SK-N-SH (cell line): ENCODE measurements at regions not wholly inside any gene's neighbourhood (a gene's known extent, or its start where the extent isn't known, plus 50 kb on each side); places are given as distances from the start of the nearest gene placed in this dataset.

Experiments
- CTCF ChIA-PET: fragments of 300-600, 350-600 bp; formaldehyde crosslinking; extraction: SDS; loops from one replicate; lab custom pipeline; 2021; lab: Yijun Ruan, JAX
- POLR2A ChIA-PET: fragments of 350-600 bp; sonication (Branson Sonifier 250); formaldehyde crosslinking; extraction: SDS; loops from one replicate; lab custom pipeline; 2020; ENCODE audit warnings: antibody characterized with exemption, inconsistent platforms; lab: Yijun Ruan, JAX
- DNase-seq: peaks from one replicate; pipeline ENCODE4 v3.0.0; 2012
- H2AFZ ChIP-seq: fragments of 200-600 bp; sonication (generic); 2 replicates; pipeline ENCODE4 v1.8.1; 2016; ENCODE audit warnings: antibody characterized with exemption, mild to moderate bottlenecking, low read depth
- H3F3A ChIP-seq: fragments of 200-600 bp; sonication (generic); replicated peaks from 2 replicates; pipeline ENCODE3; 2016; ENCODE audit warnings: antibody characterized with exemption, mild to moderate bottlenecking; ENCODE audit not compliant: insufficient read depth
- H3K27ac ChIP-seq, 2 experiments: fragments of 200-500 bp in 1 of 2; fragments of 200-600 bp in 1 of 2; sonication (Bioruptor generic) in 1 of 2; sonication (generic), shearing (Covaris generic) in 1 of 2; 2 replicates each; pipeline versions ENCODE4 v1.5.1 to v1.6.1; 2014 to 2016; ENCODE audit warnings: low read depth in 2 of 2, inconsistent platforms in 1 of 2, low read length in 1 of 2, mild to moderate bottlenecking in 1 of 2, mixed read lengths in 1 of 2
- H3K27me3 ChIP-seq: fragments of 200-600 bp; sonication (generic), shearing (Covaris generic); 2 replicates; pipeline ENCODE4 v1.6.1; 2016; ENCODE audit warnings: mixed run types; ENCODE audit not compliant: insufficient read depth
- H3K36me3 ChIP-seq, 2 experiments: fragments of 200-500 bp in 1 of 2; fragments of 200-600 bp in 1 of 2; sonication (Bioruptor generic) in 1 of 2; sonication (generic) in 1 of 2; replicated peaks in 1 of 2; 2 replicates each; pipeline versions ENCODE3 to v1.5.1; 2014 to 2016; ENCODE audit warnings: low read length in 1 of 2, mild to moderate bottlenecking in 1 of 2; ENCODE audit not compliant: insufficient read depth in 2 of 2, control insufficient read depth in 1 of 2
- H3K4me1 ChIP-seq, 2 experiments: fragments of 200-500 bp in 1 of 2; fragments of 200-600 bp in 1 of 2; sonication (Bioruptor generic) in 1 of 2; sonication (generic), shearing (Covaris generic) in 1 of 2; 2 replicates each; pipeline versions ENCODE4 v1.5.1 to v1.6.1; 2014 to 2016; ENCODE audit warnings: low read depth in 1 of 2, low read length in 1 of 2, mixed run types in 1 of 2; ENCODE audit not compliant: insufficient read depth in 2 of 2, control insufficient read depth in 1 of 2
- H3K4me2 ChIP-seq: fragments of 200-600 bp; sonication (generic), shearing (Covaris generic); 2 replicates; pipeline ENCODE4 v1.6.1; 2017; ENCODE audit warnings: mixed run types
- H3K4me3 ChIP-seq, 2 experiments: fragments of 200-500 bp in 1 of 2; fragments of 200-600 bp in 1 of 2; sonication (Bioruptor generic) in 1 of 2; sonication (generic), shearing (Covaris generic) in 1 of 2; 2 replicates each; pipeline versions ENCODE4 v1.5.1 to v1.8.1; 2014 to 2016; ENCODE audit warnings: low read depth in 2 of 2, inconsistent platforms in 1 of 2, low read length in 1 of 2, mild to moderate bottlenecking in 1 of 2, mixed read lengths in 1 of 2, moderate library complexity in 1 of 2
- H3K79me2 ChIP-seq: fragments of 200-600 bp; sonication (generic); 2 replicates; pipeline ENCODE4 v1.8.1; 2017; ENCODE audit warnings: mild to moderate bottlenecking; ENCODE audit not compliant: insufficient read depth
- H3K9ac ChIP-seq: fragments of 200-600 bp; sonication (generic); 2 replicates; pipeline ENCODE4 v1.6.1; 2017; ENCODE audit warnings: mixed run types
- H3K9me2 ChIP-seq: fragments of 200-600 bp; sonication (generic); 2 replicates; pipeline ENCODE4 v1.6.1; 2017; ENCODE audit warnings: mixed run types
- H3K9me3 ChIP-seq: fragments of 200-600 bp; sonication (generic); 2 replicates; pipeline ENCODE4 v1.6.1; 2017; ENCODE audit warnings: mixed run types, mild to moderate bottlenecking, moderate library complexity
- H4K20me1 ChIP-seq: fragments of 200-600 bp; sonication (generic); 2 replicates; pipeline ENCODE4 v1.6.1; 2017; ENCODE audit warnings: mild to moderate bottlenecking, mixed run types; ENCODE audit not compliant: insufficient read depth
- ELF1 ChIP-seq: IDR thresholded peaks from 2 replicates; pipeline ENCODE4 v1.4.0; 2012
- FOSL2 ChIP-seq: IDR thresholded peaks from 2 replicates; pipeline ENCODE4 v1.4.0; 2012; ENCODE audit warnings: low read depth, mild to moderate bottlenecking, moderate library complexity, borderline replicate concordance
- GABPA ChIP-seq: IDR thresholded peaks from 2 replicates; pipeline ENCODE4 v1.4.0; 2012; ENCODE audit warnings: low read depth, mild to moderate bottlenecking
- NFIC ChIP-seq: IDR thresholded peaks from 2 replicates; pipeline ENCODE4 v1.4.0; 2012; ENCODE audit warnings: borderline replicate concordance
- RFX5 ChIP-seq: IDR thresholded peaks from 2 replicates; pipeline ENCODE4 v1.6.1; 2012; ENCODE audit warnings: mild to moderate bottlenecking, improper control_type of control experiment, low read length
- TEAD4 ChIP-seq: IDR thresholded peaks from 2 replicates; pipeline ENCODE4 v1.4.0; 2012; ENCODE audit warnings: mild to moderate bottlenecking, borderline replicate concordance; ENCODE audit not compliant: insufficient read depth
- YY1 ChIP-seq: IDR thresholded peaks from 2 replicates; pipeline ENCODE4 v1.4.0; 2012; ENCODE audit warnings: low read depth, mild to moderate bottlenecking
- WGBS: methylation state at CpG from one replicate; pipeline ENCODE4 v1.1.6; 2017; ENCODE audit warnings: low lambda C conversion rate; 5-methylcytosine and 5-hydroxymethylcytosine counted together
- TF ChIP-seq, protein P1 (sequence below): fragments of 150-350 bp; IDR thresholded peaks from 2 replicates; pipeline ENCODE4 v1.6.1; 2017; ENCODE audit warnings: antibody characterized with exemption, low read length, low read depth, borderline replicate concordance
- TF ChIP-seq, protein P2 (sequence below): fragments of 150-350 bp; IDR thresholded peaks from 2 replicates; pipeline ENCODE4 v1.6.1; 2016; ENCODE audit warnings: mild to moderate bottlenecking, low read depth, low read length
- TF ChIP-seq, protein P3 (sequence below): IDR thresholded peaks from 2 replicates; pipeline ENCODE4 v1.4.0; 2012; ENCODE audit warnings: low read depth, borderline replicate concordance
- TF ChIP-seq, protein P4 (sequence below): IDR thresholded peaks from 2 replicates; pipeline ENCODE4 v1.6.1; 2012; ENCODE audit warnings: mild to moderate bottlenecking, low read depth, low read length, moderate library complexity
- TF ChIP-seq, protein P5 (sequence below): IDR thresholded peaks from 2 replicates; pipeline ENCODE4 v1.4.0; 2012; ENCODE audit warnings: low read depth

DNA sequence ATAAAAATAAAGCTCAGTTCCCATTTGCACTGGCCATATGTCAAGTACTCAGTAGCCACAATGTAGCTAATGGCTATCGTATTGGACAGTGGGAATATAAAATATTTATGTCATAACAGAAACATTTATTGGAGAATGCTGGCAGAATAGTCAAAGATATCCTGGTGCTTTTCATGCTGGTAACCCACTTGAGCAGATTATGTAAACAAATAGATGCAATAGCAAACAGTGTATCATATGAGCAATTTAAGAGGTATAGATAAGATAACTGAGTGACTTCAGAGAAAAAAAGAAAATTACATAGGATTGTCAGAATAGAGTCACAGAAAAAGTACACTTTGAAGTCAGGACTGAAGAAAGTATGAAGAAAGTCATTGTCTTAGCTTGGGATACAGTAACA, 426.6 kb downstream of the NDFIP2 start:
- no peaks in the 10 kb centered on the region for H4K20me1 ChIP-seq
- peaks cover 0 to 3% of the 10 kb centered on the region in 2 experiments; a peak in 2 of 4 replicates for H3K4me1 ChIP-seq
- no peak overlapping the region for H3K4me2 ChIP-seq
- WGBS: 97% methylated on average over 1 of the region's 1 CpG
- no peak overlapping the region for H3K27ac ChIP-seq
- ChIA-PET POLR2A (no interaction called here), CTCF (interaction anchor here (1.1 to 2.3 kb wide), 3 partner anchors 8 to 435 kb away, joined by 3 to 8 read pairs (median 5); no protein-coding TSS in a partner anchor)
- H3K79me2 ChIP-seq: no peaks in the 10 kb centered on the region
- H3K4me3 ChIP-seq: no peak overlapping the region
- no peaks in the 10 kb centered on the region for H3K27me3 ChIP-seq
- H3K36me3 ChIP-seq: no peaks in the 10 kb centered on the region
- no peak for TF ChIP-seq TEAD4
- TF ChIP-seq, protein P1, sequence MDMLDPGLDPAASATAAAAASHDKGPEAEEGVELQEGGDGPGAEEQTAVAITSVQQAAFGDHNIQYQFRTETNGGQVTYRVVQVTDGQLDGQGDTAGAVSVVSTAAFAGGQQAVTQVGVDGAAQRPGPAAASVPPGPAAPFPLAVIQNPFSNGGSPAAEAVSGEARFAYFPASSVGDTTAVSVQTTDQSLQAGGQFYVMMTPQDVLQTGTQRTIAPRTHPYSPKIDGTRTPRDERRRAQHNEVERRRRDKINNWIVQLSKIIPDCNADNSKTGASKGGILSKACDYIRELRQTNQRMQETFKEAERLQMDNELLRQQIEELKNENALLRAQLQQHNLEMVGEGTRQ: no peak
- TF ChIP-seq, protein P2, sequence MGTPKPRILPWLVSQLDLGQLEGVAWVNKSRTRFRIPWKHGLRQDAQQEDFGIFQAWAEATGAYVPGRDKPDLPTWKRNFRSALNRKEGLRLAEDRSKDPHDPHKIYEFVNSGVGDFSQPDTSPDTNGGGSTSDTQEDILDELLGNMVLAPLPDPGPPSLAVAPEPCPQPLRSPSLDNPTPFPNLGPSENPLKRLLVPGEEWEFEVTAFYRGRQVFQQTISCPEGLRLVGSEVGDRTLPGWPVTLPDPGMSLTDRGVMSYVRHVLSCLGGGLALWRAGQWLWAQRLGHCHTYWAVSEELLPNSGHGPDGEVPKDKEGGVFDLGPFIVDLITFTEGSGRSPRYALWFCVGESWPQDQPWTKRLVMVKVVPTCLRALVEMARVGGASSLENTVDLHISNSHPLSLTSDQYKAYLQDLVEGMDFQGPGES: no peak
- TF ChIP-seq YY1: no peak
- TF ChIP-seq RFX5: no peak
- TF ChIP-seq, protein P3, sequence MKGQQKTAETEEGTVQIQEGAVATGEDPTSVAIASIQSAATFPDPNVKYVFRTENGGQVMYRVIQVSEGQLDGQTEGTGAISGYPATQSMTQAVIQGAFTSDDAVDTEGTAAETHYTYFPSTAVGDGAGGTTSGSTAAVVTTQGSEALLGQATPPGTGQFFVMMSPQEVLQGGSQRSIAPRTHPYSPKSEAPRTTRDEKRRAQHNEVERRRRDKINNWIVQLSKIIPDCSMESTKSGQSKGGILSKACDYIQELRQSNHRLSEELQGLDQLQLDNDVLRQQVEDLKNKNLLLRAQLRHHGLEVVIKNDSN: no peak
- no peak for TF ChIP-seq NFIC
- no peak for TF ChIP-seq ELF1
- no peak for TF ChIP-seq GABPA
- TF ChIP-seq, protein P4, sequence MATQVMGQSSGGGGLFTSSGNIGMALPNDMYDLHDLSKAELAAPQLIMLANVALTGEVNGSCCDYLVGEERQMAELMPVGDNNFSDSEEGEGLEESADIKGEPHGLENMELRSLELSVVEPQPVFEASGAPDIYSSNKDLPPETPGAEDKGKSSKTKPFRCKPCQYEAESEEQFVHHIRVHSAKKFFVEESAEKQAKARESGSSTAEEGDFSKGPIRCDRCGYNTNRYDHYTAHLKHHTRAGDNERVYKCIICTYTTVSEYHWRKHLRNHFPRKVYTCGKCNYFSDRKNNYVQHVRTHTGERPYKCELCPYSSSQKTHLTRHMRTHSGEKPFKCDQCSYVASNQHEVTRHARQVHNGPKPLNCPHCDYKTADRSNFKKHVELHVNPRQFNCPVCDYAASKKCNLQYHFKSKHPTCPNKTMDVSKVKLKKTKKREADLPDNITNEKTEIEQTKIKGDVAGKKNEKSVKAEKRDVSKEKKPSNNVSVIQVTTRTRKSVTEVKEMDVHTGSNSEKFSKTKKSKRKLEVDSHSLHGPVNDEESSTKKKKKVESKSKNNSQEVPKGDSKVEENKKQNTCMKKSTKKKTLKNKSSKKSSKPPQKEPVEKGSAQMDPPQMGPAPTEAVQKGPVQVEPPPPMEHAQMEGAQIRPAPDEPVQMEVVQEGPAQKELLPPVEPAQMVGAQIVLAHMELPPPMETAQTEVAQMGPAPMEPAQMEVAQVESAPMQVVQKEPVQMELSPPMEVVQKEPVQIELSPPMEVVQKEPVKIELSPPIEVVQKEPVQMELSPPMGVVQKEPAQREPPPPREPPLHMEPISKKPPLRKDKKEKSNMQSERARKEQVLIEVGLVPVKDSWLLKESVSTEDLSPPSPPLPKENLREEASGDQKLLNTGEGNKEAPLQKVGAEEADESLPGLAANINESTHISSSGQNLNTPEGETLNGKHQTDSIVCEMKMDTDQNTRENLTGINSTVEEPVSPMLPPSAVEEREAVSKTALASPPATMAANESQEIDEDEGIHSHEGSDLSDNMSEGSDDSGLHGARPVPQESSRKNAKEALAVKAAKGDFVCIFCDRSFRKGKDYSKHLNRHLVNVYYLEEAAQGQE: no peak
- TF ChIP-seq FOSL2: no peak
- TF ChIP-seq, protein P5, sequence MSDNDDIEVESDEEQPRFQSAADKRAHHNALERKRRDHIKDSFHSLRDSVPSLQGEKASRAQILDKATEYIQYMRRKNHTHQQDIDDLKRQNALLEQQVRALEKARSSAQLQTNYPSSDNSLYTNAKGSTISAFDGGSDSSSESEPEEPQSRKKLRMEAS: no peak
- H3K9ac ChIP-seq: no peak overlapping the region
- H3F3A ChIP-seq: no peaks in the 10 kb centered on the region
- H2AFZ ChIP-seq: no peak overlapping the region; the same call in 1 of the 2 replicates
- H3K9me2 ChIP-seq: no peaks in the 10 kb centered on the region
- H3K9me3 ChIP-seq: no peaks in the 10 kb centered on the region
- no peak for DNase-seq
